ENCODE measurements at regions not wholly inside any gene's neighbourhood (a gene's known extent, or its start where the extent isn't known, plus 50 kb on each side); places are given as distances from the start of the nearest gene placed in this dataset.

GRCh38 chr3:106365061-106365691 lies 496.4 kb upstream of the CBLB start:
- H3K79me2 ChIP-seq (ENCODE audit: insufficient read depth, low read length), result no peaks in the 10 kb centered on the region
- peak overlapping the region; percentile 46 for H2AFZ ChIP-seq (ENCODE audit: low read depth, low read length)
- no peaks in the 10 kb centered on the region for H3K27me3 ChIP-seq (ENCODE audit: insufficient read depth, low read length, poor library complexity)
- no peak for TF ChIP-seq EZH2 (IDR thresholded peaks at IDR 0.05; ENCODE audit: borderline replicate concordance, low read depth, low read length, severe bottlenecking)
- DNase-seq, result no peak
- ATAC-seq (ENCODE audit: insufficient read depth, low read depth), result no peak
- no peaks in the 10 kb centered on the region for H3K36me3 ChIP-seq (ENCODE audit: insufficient read depth, low read length)
- no peak overlapping the region for H3K4me2 ChIP-seq (ENCODE audit: insufficient read depth, low read length)
- peaks cover 4% of the 10 kb centered on the region for H3K4me1 ChIP-seq (ENCODE audit: insufficient read depth, low read length)
- H3K27ac ChIP-seq (ENCODE audit: low read length), result no peak overlapping the region
- H3K4me3 ChIP-seq (ENCODE audit: low read depth in 1 of 2, low read length in 2 of 2), result no peak overlapping the region; a peak in 1 of 4 replicates
- no peaks in the 10 kb centered on the region for H4K20me1 ChIP-seq (ENCODE audit: insufficient read depth, low read length)
- H3K9me3 ChIP-seq (ENCODE audit: insufficient read depth, low read length, severe bottlenecking), result no peaks in the 10 kb centered on the region
- H3K9ac ChIP-seq (ENCODE audit: low read depth, low read length), result no peak overlapping the region

- Histone ChIP-seq H2AFZ (ENCODE audit: low read depth, low read length) (no peak overlapping the region), H3K9ac (ENCODE audit: low read depth, low read length) (no peak overlapping the region), H4K20me1 (ENCODE audit: insufficient read depth, low read length) (no peaks in the 10 kb centered on the region), H3K27me3 (ENCODE audit: insufficient read depth, low read length, poor library complexity) (no peaks in the 10 kb centered on the region), H3K4me2 (ENCODE audit: insufficient read depth, low read length) (no peak overlapping the region), H3K4me1 (ENCODE audit: insufficient read depth, low read length) (peaks cover 4% of the 10 kb centered on the region), H3K9me3 (ENCODE audit: insufficient read depth, low read length, severe bottlenecking) (no peaks in the 10 kb centered on the region), H3K27ac (ENCODE audit: low read length) (no peak overlapping the region), H3K4me3 (ENCODE audit: low read depth in 1 of 2, low read length in 2 of 2) (no peak overlapping the region), H3K36me3 (ENCODE audit: insufficient read depth, low read length) (no peaks in the 10 kb centered on the region), H3K79me2 (ENCODE audit: insufficient read depth, low read length) (no peaks in the 10 kb centered on the region)
- TF ChIP-seq EZH2 (IDR thresholded peaks at IDR 0.05; ENCODE audit: borderline replicate concordance, low read depth, low read length, severe bottlenecking) (no peak), CTCF (IDR thresholded peaks at IDR 0.05; ENCODE audit: borderline replicate concordance, extremely low read depth, low read length, poor library complexity, severe bottlenecking) (no peak)
- ATAC-seq (ENCODE audit: insufficient read depth, low read depth) (no peak), DNase-seq (no peak)
Measured at GRCh38 chr3:106366352-106366751, 497.5 kb upstream of the CBLB start.

GRCh38 chr3:106367496-106367895 lies 498.7 kb upstream of the CBLB start:
- no peaks in the 10 kb centered on the region for H3K9me3 ChIP-seq (ENCODE audit: insufficient read depth, low read length, severe bottlenecking)
- H3K27ac ChIP-seq (ENCODE audit: low read length), result no peak overlapping the region
- H2AFZ ChIP-seq (ENCODE audit: low read depth, low read length), result no peak overlapping the region
- no peaks in the 10 kb centered on the region for H4K20me1 ChIP-seq (ENCODE audit: insufficient read depth, low read length)
- no peak for DNase-seq
- H3K4me1 ChIP-seq (ENCODE audit: insufficient read depth, low read length), result peaks cover 4% of the 10 kb centered on the region
- TF ChIP-seq EZH2 (IDR thresholded peaks at IDR 0.05; ENCODE audit: borderline replicate concordance, low read depth, low read length, severe bottlenecking), result no peak
- TF ChIP-seq CTCF (IDR thresholded peaks at IDR 0.05; ENCODE audit: borderline replicate concordance, extremely low read depth, low read length, poor library complexity, severe bottlenecking), result no peak
- no peak for ATAC-seq (ENCODE audit: insufficient read depth, low read depth)
- no peaks in the 10 kb centered on the region for H3K79me2 ChIP-seq (ENCODE audit: insufficient read depth, low read length)
- no peaks in the 10 kb centered on the region for H3K27me3 ChIP-seq (ENCODE audit: insufficient read depth, low read length, poor library complexity)
- H3K36me3 ChIP-seq (ENCODE audit: insufficient read depth, low read length), result no peaks in the 10 kb centered on the region
- H3K4me2 ChIP-seq (ENCODE audit: insufficient read depth, low read length), result no peak overlapping the region
- no peak overlapping the region for H3K4me3 ChIP-seq (ENCODE audit: low read depth in 1 of 2, low read length in 2 of 2)
- no peak overlapping the region for H3K9ac ChIP-seq (ENCODE audit: low read depth, low read length)

GRCh38 chr3:106371221-106371970 lies 502.6 kb upstream of the CBLB start:
- Histone ChIP-seq H3K9me3 (ENCODE audit: insufficient read depth, low read length, severe bottlenecking) (no peaks in the 10 kb centered on the region), H3K4me3 (ENCODE audit: low read depth in 1 of 2, low read length in 2 of 2) (no peak overlapping the region), H3K4me1 (ENCODE audit: insufficient read depth, low read length) (no peaks in the 10 kb centered on the region), H3K27me3 (ENCODE audit: insufficient read depth, low read length, poor library complexity) (no peaks in the 10 kb centered on the region), H3K4me2 (ENCODE audit: insufficient read depth, low read length) (no peak overlapping the region), H3K27ac (ENCODE audit: low read length) (no peak overlapping the region), H4K20me1 (ENCODE audit: insufficient read depth, low read length) (no peaks in the 10 kb centered on the region), H3K9ac (ENCODE audit: low read depth, low read length) (no peak overlapping the region), H2AFZ (ENCODE audit: low read depth, low read length) (no peak overlapping the region), H3K36me3 (ENCODE audit: insufficient read depth, low read length) (no peaks in the 10 kb centered on the region), H3K79me2 (ENCODE audit: insufficient read depth, low read length) (no peaks in the 10 kb centered on the region)
- TF ChIP-seq CTCF (IDR thresholded peaks at IDR 0.05; ENCODE audit: borderline replicate concordance, extremely low read depth, low read length, poor library complexity, severe bottlenecking) (no peak), EZH2 (IDR thresholded peaks at IDR 0.05; ENCODE audit: borderline replicate concordance, low read depth, low read length, severe bottlenecking) (no peak)
- DNase-seq, result no peak
- no peak for ATAC-seq (ENCODE audit: insufficient read depth, low read depth)
